ENCODE measurements at regions not wholly inside any gene's neighbourhood (a gene's known extent, or its start where the extent isn't known, plus 50 kb on each side); places are given as distances from the start of the nearest gene placed in this dataset.
"Not testable (repeated sequence)": the region's sequence is repeated elsewhere in the genome, so short reads cannot be mapped to it uniquely, and the experiment has no call there.

- TF ChIP-seq POLR2A (IDR thresholded peaks at IDR 0.05) (no peak), CTCF (IDR thresholded peaks at IDR 0.05) (no peak)
- Histone ChIP-seq H3K4me1 (no peaks in the 10 kb centered on the region), H3K9me3 (no peaks in the 10 kb centered on the region), H3K27ac (no peak overlapping the region), H3K4me3 (replicated peaks in 1 of 3) (no peak overlapping the region), H3K27me3 (no peaks in the 10 kb centered on the region), H3K36me3 (no peaks in the 10 kb centered on the region)
- no peak for DNase-seq
- intact Hi-C loops (cut with DNase I), result no loop called here
- WGBS, 2 donors, result 95 to 98% methylated on average over 14 of the region's 14 CpGs
These were observed 1899.4 kb downstream of the PCDH9 start for GRCh38 chr13:65330691-65331090.

- DNase-seq, result no peak
- Histone ChIP-seq H3K4me3 (replicated peaks in 1 of 3) (no peak overlapping the region), H3K27ac (no peak overlapping the region), H3K9me3 (no peaks in the 10 kb centered on the region), H3K4me1 (no peaks in the 10 kb centered on the region), H3K36me3 (no peaks in the 10 kb centered on the region), H3K27me3 (no peaks in the 10 kb centered on the region)
- intact Hi-C loops (cut with DNase I), result no loop called here
- TF ChIP-seq CTCF (IDR thresholded peaks at IDR 0.05) (no peak), POLR2A (IDR thresholded peaks at IDR 0.05) (no peak)
- 94 to 95% methylated on average over 17 of the region's 17 CpGs for WGBS, 2 donors
These were observed 1899.8 kb downstream of the PCDH9 start for GRCh38 chr13:65330287-65330686.

- H3K27ac ChIP-seq; H3K27me3 ChIP-seq; H3K36me3 ChIP-seq; H3K9me3 ChIP-seq; intact Hi-C loops (cut with DNase I); H3K4me1 ChIP-seq; DNase-seq; H3K4me3 ChIP-seq (replicated peaks in 1 of 3): not testable (repeated sequence)
- WGBS, 2 donors, result 96 to 97% methylated on average over 15 of the region's 15 CpGs
These were observed 1906.9 kb downstream of the PCDH9 start for GRCh38 chr13:65323192-65323591.

GRCh38 chr13:65321423-65321822 is 1908.7 kb downstream of the PCDH9 start:
- 84 to 90% methylated on average over 2 of the region's 2 CpGs for WGBS, 2 donors
- H3K4me1 ChIP-seq; H3K4me3 ChIP-seq (replicated peaks in 1 of 3); H3K36me3 ChIP-seq; intact Hi-C loops (cut with DNase I); H3K9me3 ChIP-seq; DNase-seq; H3K27ac ChIP-seq; H3K27me3 ChIP-seq: not testable (repeated sequence)

GRCh38 chr13:65314008-65314407 is 1916.1 kb downstream of the PCDH9 start:
- no peak overlapping the region for H3K4me3 ChIP-seq (replicated peaks in 1 of 3)
- no peaks in the 10 kb centered on the region for H3K4me1 ChIP-seq
- no peaks in the 10 kb centered on the region for H3K9me3 ChIP-seq
- intact Hi-C loops (cut with DNase I), result no loop called here
- no peak overlapping the region for H3K27ac ChIP-seq
- no peaks in the 10 kb centered on the region for H3K36me3 ChIP-seq
- DNase-seq, result no peak
- 86 to 92% methylated on average over 4 of the region's 4 CpGs for WGBS, 2 donors
- H3K27me3 ChIP-seq, result no peaks in the 10 kb centered on the region
- no peak for TF ChIP-seq POLR2A (IDR thresholded peaks at IDR 0.05)
- TF ChIP-seq CTCF (IDR thresholded peaks at IDR 0.05), result no peak

- no peaks in the 10 kb centered on the region for H3K27me3 ChIP-seq
- H3K4me3 ChIP-seq (replicated peaks in 1 of 3), result no peak overlapping the region
- intact Hi-C loops (cut with DNase I), result no loop called here
- H3K4me1 ChIP-seq, result no peaks in the 10 kb centered on the region
- H3K36me3 ChIP-seq, result no peaks in the 10 kb centered on the region
- no peak overlapping the region for H3K27ac ChIP-seq
- TF ChIP-seq POLR2A (IDR thresholded peaks at IDR 0.05), result no peak
- TF ChIP-seq CTCF (IDR thresholded peaks at IDR 0.05), result no peak
- DNase-seq, result no peak
- 95% methylated on average over 27 to 28 of the region's 29 CpGs for WGBS, 2 donors
- H3K9me3 ChIP-seq, result no peaks in the 10 kb centered on the region
These were observed 1919.3 kb downstream of the PCDH9 start for GRCh38 chr13:65310663-65311328.
